IMR-90 (cell line): ENCODE measurements at regions not wholly inside any gene's neighbourhood (a gene's known extent, or its start where the extent isn't known, plus 50 kb on each side); places are given as distances from the start of the nearest gene placed in this dataset.

Source experiments
- ATAC-seq: fragments of 200-7000 bp; cut with Tn5 transposase; 2 replicates; pipeline ENCODE4 v1.9.1; 2020; ENCODE audit warnings: low read depth, mild to moderate bottlenecking, moderate library complexity
- BruUV-seq: library from RNA; stranded (reverse); fragments of 400-500 nt; replicated peaks from 2 replicates; lab custom pipeline; 2021; lab: Mats Ljungman, UMichigan
- CTCF ChIA-PET: fragments of 300-600 bp; formaldehyde crosslinking; extraction: SDS; loops from one replicate; lab custom pipeline; 2021; ENCODE audit warnings: antibody characterized with exemption; lab: Yijun Ruan, JAX
- POLR2A ChIA-PET: fragments of 300-600 bp; sonication (Branson Sonifier 250); formaldehyde crosslinking; loops from one replicate; lab custom pipeline; 2022; ENCODE audit warnings: antibody characterized with exemption; ENCODE audit not compliant: unreplicated experiment; lab: Charles Lee
- DNase-seq: peaks from one replicate; pipeline ENCODE4 v3.0.0; 2013
- H2AFZ ChIP-seq: replicated peaks from 2 replicates; pipeline ENCODE3; 2013; ENCODE audit warnings: low read length, mild to moderate bottlenecking; ENCODE audit not compliant: poor library complexity
- H2AK5ac ChIP-seq: 2 replicates; pipeline ENCODE4 v1.6.1; 2013; ENCODE audit warnings: low read depth, low read length, inconsistent platforms
- H2AK9ac ChIP-seq: replicated peaks from 2 replicates; pipeline ENCODE3; 2013; ENCODE audit warnings: mild to moderate bottlenecking, low read depth, low read length, moderate library complexity; ENCODE audit not compliant: poor library complexity
- H2BK120ac ChIP-seq: 2 replicates; pipeline ENCODE4 v1.6.1; 2013; ENCODE audit warnings: low read depth, low read length, inconsistent platforms
- H2BK15ac ChIP-seq: 3 replicates; pipeline ENCODE4 v1.6.1; 2013; ENCODE audit warnings: low read depth, low read length, inconsistent platforms
- H2BK20ac ChIP-seq: 2 replicates; pipeline ENCODE4 v1.6.1; 2013; ENCODE audit warnings: low read depth, mild to moderate bottlenecking, inconsistent platforms, low read length, moderate library complexity
- H2BK5ac ChIP-seq: 2 replicates; pipeline ENCODE4 v1.6.1; 2013; ENCODE audit warnings: mild to moderate bottlenecking, low read depth, low read length, inconsistent platforms; ENCODE audit not compliant: poor library complexity, severe bottlenecking
- H3K14ac ChIP-seq: replicated peaks from 2 replicates; pipeline ENCODE4 v1.6.1; 2013; ENCODE audit warnings: low read depth, low read length, inconsistent platforms
- H3K18ac ChIP-seq: 2 replicates; pipeline ENCODE4 v1.6.1; 2013; ENCODE audit warnings: low read depth, low read length, control low read depth
- H3K23ac ChIP-seq: 2 replicates; pipeline ENCODE4 v1.6.1; 2013; ENCODE audit warnings: low read depth, low read length, inconsistent platforms
- H3K27ac ChIP-seq: 2 replicates; pipeline ENCODE4 v1.5.1; 2013; ENCODE audit warnings: mild to moderate bottlenecking, control low read depth, low read length; ENCODE audit not compliant: insufficient read depth
- H3K27me3 ChIP-seq: 2 replicates; pipeline ENCODE4 v1.6.1; 2013; ENCODE audit warnings: low read length; ENCODE audit not compliant: control insufficient read depth, insufficient read depth
- H3K36me3 ChIP-seq: 2 replicates; pipeline ENCODE4 v1.6.1; 2013; ENCODE audit warnings: low read length, mixed read lengths; ENCODE audit not compliant: control insufficient read depth, insufficient read depth
- H3K4ac ChIP-seq: 2 replicates; pipeline ENCODE4 v1.6.1; 2013; ENCODE audit warnings: low read depth, low read length, inconsistent platforms
- H3K4me1 ChIP-seq: 2 replicates; pipeline ENCODE4 v1.6.1; 2013; ENCODE audit warnings: low read length, mixed read lengths; ENCODE audit not compliant: control insufficient read depth, insufficient read depth
- H3K4me2 ChIP-seq: 2 replicates; pipeline ENCODE4 v1.6.1; 2013; ENCODE audit warnings: low read depth, mild to moderate bottlenecking, control low read depth, low read length, moderate library complexity
- H3K4me3 ChIP-seq: 2 replicates; pipeline ENCODE4 v1.5.1; 2013; ENCODE audit warnings: low read depth, mild to moderate bottlenecking, control low read depth, low read length, moderate library complexity; ENCODE audit not compliant: insufficient read depth
- H3K56ac ChIP-seq: 2 replicates; pipeline ENCODE4 v1.6.1; 2013; ENCODE audit warnings: low read length, inconsistent platforms; ENCODE audit not compliant: insufficient read depth; ENCODE audit errors: extremely low read depth
- H3K79me1 ChIP-seq, 2 experiments: 2 replicates each; pipeline ENCODE4 v1.6.1; 2013; ENCODE audit warnings: low read length in 2 of 2, inconsistent platforms in 1 of 2, low read depth in 1 of 2
- H3K9ac ChIP-seq: 2 replicates; pipeline ENCODE4 v1.6.1; 2013; ENCODE audit warnings: low read depth, low read length, control low read depth
- H3K9me1 ChIP-seq: 2 replicates; pipeline ENCODE4 v1.6.1; 2013; ENCODE audit warnings: low read length, inconsistent platforms; ENCODE audit not compliant: insufficient read depth
- H3K9me3 ChIP-seq: 2 replicates; pipeline ENCODE4 v1.6.1; 2013; ENCODE audit warnings: low read length; ENCODE audit not compliant: control insufficient read depth, insufficient read depth
- H4K20me1 ChIP-seq: 2 replicates; pipeline ENCODE4 v1.6.1; 2013; ENCODE audit warnings: low read length, inconsistent platforms; ENCODE audit not compliant: insufficient read depth
- H4K5ac ChIP-seq: 2 replicates; pipeline ENCODE4 v1.6.1; 2013; ENCODE audit warnings: mild to moderate bottlenecking, low read depth, low read length, control low read depth
- H4K8ac ChIP-seq, 2 experiments: 2 replicates each; pipeline ENCODE4 v1.6.1; 2013; ENCODE audit warnings: low read depth in 2 of 2, low read length in 2 of 2, control low read depth in 1 of 2, inconsistent platforms in 1 of 2
- H4K91ac ChIP-seq: 2 replicates; pipeline ENCODE4 v1.6.1; 2013; ENCODE audit warnings: low read depth, low read length, inconsistent platforms; ENCODE audit not compliant: insufficient read depth
- FOS ChIP-seq: fragments of 150-350 bp; IDR thresholded peaks from 2 replicates; pipeline ENCODE4 v1.6.1; 2016; ENCODE audit warnings: low read depth, low read length
- MXI1 ChIP-seq: IDR thresholded peaks from 2 replicates; pipeline ENCODE4 v1.6.1; 2012; ENCODE audit warnings: low read depth, mild to moderate bottlenecking, low read length, moderate library complexity, borderline replicate concordance
- WGBS, 2 experiments: methylation state at CpG; one replicate each; pipeline versions ENCODE4 v1.1.5 to v1.1.7; 2013; ENCODE audit warnings: missing lambda C conversion rate in 2 of 2; ENCODE audit not compliant: insufficient read length in 1 of 2; ENCODE audit errors: extremely low coverage in 2 of 2; 5-methylcytosine and 5-hydroxymethylcytosine counted together
- dilution Hi-C: fragments of 300-500 bp; cut with HindIII; formaldehyde crosslinking; loops from one replicate; pipeline ENCODE4 v1.14.3; 2018; ENCODE audit warnings: low sequenced_read_pairs; ENCODE audit not compliant: unreplicated experiment
- in situ Hi-C: fragments of 300-500 bp; cut with MboI; formaldehyde crosslinking; loops from 3 replicates; pipeline ENCODE4 v1.14.3; 2019; ENCODE audit warnings: low sequenced_read_pairs, inconsistent platforms, mixed read lengths
- intact Hi-C: fragments of 100-400 bp; cut with micrococcal nuclease; formaldehyde crosslinking; loops from 2 replicates; pipeline ENCODE4 v1.10.0; 2022

- H4K5ac ChIP-seq = no peak overlapping the region
- dilution Hi-C loops = no loop called here
- H2BK15ac ChIP-seq = no peak overlapping the region
- H3K27me3 ChIP-seq = no peaks in the 10 kb centered on the region
- H2BK20ac ChIP-seq = no peak overlapping the region
- no peak overlapping the region for H4K91ac ChIP-seq
- no peak overlapping the region for H3K4me2 ChIP-seq
- ChIA-PET CTCF (no interaction called here), POLR2A (no interaction called here)
- DNase-seq = no peak
- no peaks in the 10 kb centered on the region for H3K9me1 ChIP-seq
- intact Hi-C loops = loop anchor here (10.0 kb wide), 1 partner anchor 267 kb away; no protein-coding TSS in a partner anchor
- no peak overlapping the region for H3K23ac ChIP-seq
- H3K14ac ChIP-seq = no peak overlapping the region
- in situ Hi-C loops = no loop called here
- H2AK9ac ChIP-seq = no peak overlapping the region
- H2BK5ac ChIP-seq = no peak overlapping the region
- ATAC-seq = no peak
- no TSS peak for BruUV-seq
- WGBS, 2 experiments = no CpG with 5 or more reads among the region's 3 CpGs
- no peaks in the 10 kb centered on the region for H3K36me3 ChIP-seq
- TF ChIP-seq FOS (no peak), MXI1 (no peak)
- H4K20me1 ChIP-seq = no peaks in the 10 kb centered on the region
- no peak overlapping the region for H3K9ac ChIP-seq
- no peak overlapping the region for H3K56ac ChIP-seq
- H3K4me3 ChIP-seq = no peak overlapping the region
- no peak overlapping the region for H2AFZ ChIP-seq
- H2BK120ac ChIP-seq = no peak overlapping the region
- peaks cover 2% of the 10 kb centered on the region; the same call in 1 of the 2 replicates for H3K4me1 ChIP-seq
- no peak overlapping the region for H3K27ac ChIP-seq
- H3K9me3 ChIP-seq = no peaks in the 10 kb centered on the region
- H3K79me1 ChIP-seq = no peaks in the 10 kb centered on the region
- H2AK5ac ChIP-seq = no peak overlapping the region
- no peak overlapping the region for H3K4ac ChIP-seq
- no peak overlapping the region for H4K8ac ChIP-seq
- no peak overlapping the region for H3K18ac ChIP-seq
Observed at GRCh38 chr2:147647816-147648215, 197.0 kb upstream of the ACVR2A start.
